NCI-H2227 (cell line): ENCODE measurements at regions not wholly inside any gene's neighbourhood (a gene's known extent, or its start where the extent isn't known, plus 50 kb on each side); places are given as distances from the start of the nearest gene placed in this dataset.

ENCODE experiments used
- DNase-seq: peaks from one replicate; lab custom pipeline; 2025; ENCODE audit not compliant: unreplicated experiment; lab: John Stamatoyannopoulos, UW

- no peak for DNase-seq
These were observed 93.2 kb upstream of the NKX1-1 start for GRCh38 chr4:1499465-1499864.

DNA sequence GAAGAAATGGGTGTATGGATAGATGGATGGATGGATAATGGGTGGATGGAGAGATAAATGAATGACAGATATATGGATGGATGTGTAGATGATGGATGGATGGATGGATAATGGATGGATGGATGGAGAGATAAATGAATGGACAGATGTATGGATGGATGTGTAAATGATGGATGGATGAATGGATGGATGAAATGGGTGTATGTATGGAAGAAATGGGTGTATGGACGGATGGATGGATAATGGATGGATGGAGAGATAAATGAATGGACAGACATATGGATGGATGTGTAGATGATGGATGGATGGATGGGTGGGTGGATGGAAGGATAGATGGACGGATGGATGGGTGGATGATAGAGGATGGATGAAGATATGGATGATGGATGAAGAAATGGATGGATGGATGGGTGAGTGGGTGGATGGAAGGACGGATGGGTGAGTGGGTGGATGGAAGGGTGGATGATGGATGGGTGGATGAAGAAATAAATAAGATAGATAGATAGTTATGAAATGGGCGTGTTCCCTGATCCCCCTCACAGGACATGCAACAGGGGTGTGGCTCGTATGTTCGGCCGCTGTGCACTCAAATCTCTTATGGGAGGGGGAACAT is 91.1 kb upstream of the NKX1-1 start:
- DNase-seq: no peak

DNA sequence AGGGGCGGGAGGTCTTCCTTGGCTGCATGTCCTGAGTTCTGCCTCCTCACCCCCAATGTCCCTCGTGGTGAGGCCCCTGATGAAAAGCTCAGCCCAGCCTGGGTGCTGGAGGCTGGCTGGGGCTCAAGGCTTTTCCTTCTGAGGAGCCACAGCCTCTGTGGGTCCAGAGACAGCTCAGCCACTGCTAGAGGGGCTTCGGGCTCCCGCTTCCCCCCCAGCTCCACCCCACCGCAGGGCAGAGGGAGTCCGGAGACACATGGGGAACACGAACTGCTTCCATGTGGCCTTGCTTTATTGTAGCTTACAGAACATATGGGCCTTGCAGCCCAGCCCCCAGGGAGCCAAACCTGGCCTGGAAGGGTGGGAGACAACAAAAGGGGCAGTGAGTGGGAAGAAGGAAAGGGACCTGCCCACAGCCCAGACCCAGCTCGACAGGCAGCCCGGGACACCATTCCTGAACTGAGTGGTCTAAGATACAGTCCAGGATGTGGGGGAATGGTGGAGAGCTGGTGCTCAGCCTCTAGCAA is 89.9 kb upstream of the NKX1-1 start:
- no peak for DNase-seq

- no peak for DNase-seq
These were observed 89.3 kb upstream of the NKX1-1 start for GRCh38 chr4:1495416-1496115.

DNA sequence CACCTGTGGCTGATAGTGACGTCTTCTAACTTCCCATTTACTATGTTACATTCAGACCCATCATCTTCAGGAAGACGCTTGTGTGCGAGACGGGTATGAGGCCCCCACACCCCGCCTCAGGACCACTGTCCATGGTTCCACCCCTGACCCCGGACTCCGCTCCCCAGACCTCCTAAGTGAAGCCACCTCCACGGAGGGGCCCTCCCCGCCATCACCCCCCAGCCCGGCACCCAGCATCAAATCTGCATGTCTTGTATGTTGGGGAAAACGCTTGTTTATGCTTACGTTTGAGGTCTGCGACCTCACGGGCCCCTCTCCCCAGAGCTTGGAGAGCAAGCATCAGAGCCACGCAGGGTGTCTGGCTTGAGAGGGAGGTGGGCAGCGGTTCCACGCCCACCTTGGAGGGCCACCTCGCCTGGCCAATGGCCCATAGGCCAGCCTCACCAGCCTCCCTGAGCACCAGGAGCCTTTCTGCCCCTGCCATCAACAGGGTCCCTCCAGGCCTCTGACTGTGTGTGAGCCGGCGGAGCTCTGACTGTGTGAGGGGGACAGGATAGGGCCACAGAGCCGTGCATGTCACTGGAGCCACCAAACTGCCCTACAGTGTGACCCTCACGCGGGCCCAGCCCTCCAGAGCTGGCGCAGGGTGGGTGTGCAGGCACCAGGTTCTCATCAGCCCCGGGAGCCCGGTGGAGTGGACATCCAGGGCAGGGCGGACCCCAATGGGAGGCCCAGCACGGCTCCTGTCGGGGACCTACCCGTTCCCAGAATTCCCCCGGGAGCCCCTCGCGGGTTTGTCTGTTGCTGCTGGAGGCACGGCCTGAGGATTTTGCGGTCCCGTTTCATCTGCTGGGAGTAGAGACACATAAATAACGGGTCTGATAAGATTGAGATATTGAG is 88.4 kb upstream of the NKX1-1 start:
- no peak for DNase-seq

DNA sequence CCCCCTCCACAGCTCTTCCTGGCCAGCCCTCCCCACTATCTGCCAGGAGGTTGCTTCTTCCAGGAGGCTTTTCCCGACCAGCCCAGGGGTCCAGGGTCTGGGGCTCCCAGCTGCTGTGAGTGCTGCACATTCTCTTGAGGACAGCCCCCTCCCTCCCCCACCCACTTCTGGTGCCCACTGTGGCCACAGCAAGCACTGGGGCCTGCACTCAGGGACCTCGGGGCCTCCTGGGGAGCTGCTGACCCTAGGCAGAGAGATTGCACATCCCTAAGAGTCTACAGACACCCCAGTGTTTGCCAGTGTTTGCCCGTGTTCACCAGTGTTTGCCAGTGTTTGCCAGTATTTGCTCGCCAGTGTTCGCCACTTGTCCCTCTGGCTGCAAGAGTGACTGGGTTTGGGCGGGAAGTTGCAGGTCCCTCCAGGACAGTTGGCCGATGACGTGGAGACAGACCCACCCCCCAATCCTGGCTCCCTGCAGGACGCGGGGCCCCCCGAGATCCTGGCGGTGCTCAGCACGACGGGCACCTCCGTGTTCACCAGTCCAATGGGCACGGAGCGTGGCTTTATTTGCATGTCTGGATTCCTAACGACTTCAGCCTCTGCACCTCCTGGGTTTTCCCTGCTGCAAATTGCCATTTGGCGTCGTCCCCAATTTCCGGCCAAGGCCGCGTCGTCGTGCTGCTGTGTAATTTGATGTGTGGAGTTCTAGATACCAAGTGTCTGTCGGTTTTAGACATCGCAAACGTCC is 87.5 kb upstream of the NKX1-1 start:
- DNase-seq: no peak

DNA sequence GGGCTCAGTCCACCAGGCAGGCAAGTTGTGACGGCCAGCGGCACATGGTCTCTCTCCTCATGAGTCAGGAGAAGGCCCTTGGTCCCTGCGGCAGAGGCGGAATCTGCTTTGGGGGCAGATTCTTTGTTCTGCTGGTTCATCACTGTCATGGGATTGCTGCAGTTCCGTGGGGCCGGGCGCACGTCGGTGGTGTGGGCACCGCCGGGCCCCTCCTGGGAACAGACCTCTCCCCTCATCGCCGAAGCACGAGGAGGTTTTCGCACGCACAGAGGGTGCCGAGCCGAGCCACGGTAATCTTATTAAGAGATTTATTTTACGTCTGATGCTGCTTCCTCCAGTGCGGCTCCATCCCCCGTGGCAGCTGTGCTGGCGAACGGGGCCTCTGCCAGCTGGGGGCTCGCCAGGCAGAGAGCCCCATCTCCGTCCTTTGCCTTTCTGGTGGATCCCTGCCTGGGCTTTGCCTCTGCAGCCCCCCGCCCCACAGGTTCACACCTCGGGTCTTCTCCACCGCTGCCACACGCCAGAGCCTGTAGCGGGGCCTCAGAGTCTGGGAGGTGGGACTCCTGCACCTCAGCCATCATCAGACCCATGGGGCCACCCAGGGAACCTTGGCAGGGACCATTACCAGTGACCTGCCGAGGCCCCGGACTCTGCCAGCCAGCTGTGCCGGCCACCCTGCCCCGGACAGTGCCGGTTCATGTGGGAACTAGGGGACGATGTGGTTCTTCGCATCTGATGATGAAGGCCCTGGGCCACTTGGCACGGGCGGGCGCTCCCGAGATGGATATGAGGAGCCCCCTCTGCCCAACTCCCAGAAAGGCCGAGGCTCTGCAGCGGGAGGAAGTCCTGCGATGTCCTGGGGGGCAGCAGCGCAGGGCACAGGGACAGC is 86.7 kb upstream of the NKX1-1 start:
- no peak for DNase-seq

- no peak for DNase-seq
These were observed 85.9 kb upstream of the NKX1-1 start for GRCh38 chr4:1492142-1492457.

- no peak for DNase-seq
These were observed 85.3 kb upstream of the NKX1-1 start for GRCh38 chr4:1491328-1492141.

- DNase-seq: peak; percentile 27
These were observed 84.5 kb upstream of the NKX1-1 start for GRCh38 chr4:1490654-1491327.

DNA sequence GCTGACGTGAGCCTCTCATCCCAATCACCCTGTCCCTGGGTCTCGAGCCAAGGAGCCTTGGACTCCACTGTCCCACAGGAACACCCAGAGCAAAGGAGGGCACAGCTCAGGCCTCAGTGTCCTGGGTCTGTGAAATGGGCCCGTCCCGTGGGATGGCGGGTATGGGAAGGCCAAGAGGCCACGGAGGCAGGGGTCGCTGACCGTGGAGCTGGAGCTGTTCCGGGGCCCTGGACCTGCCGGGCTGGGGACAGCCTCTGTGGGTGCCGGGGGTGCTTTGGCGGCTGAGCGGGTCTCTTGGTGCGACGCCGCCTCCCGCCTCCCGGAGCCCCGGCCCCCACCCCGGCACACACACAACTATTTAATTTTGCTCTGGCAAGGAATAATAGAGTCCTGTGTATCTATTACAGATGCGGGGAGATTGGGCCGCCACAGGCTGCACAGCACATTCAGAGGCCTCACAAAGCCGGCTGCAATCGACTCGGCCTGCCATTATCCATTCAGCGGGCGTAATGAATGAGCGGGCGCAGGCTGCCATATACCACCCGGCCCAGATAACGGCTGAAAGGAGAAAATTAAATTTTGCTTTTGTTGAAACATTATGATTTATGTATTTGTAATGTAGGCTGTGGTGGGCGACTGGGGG is 83.9 kb upstream of the NKX1-1 start:
- peak; percentile 27 for DNase-seq

- no peak for DNase-seq
These were observed 83.4 kb upstream of the NKX1-1 start for GRCh38 chr4:1489639-1489995.

- no peak for DNase-seq
These were observed 82.8 kb upstream of the NKX1-1 start for GRCh38 chr4:1488831-1489638.

DNA sequence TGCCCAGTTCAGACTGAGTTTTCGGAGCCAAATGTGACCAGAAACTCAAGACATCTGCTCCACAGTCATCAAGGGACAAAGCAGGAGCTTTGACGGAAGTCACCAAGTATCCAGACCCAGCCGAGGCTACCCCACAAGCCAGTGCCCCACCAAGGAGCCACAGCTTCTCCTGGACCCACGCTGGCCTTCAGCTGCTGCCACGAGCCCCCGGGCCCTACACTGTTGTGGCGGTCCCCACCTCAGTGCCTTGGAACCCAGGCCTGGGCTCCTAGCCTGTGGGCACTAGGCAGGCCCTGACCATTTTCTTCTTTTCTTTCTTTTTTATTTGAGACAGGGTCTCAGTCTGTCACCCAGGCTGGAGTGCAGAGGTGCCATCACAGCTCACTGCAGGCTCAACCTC is 82.1 kb upstream of the NKX1-1 start:
- no peak for DNase-seq

- no peak for DNase-seq
These were observed 81.5 kb upstream of the NKX1-1 start for GRCh38 chr4:1487761-1488160.

DNA sequence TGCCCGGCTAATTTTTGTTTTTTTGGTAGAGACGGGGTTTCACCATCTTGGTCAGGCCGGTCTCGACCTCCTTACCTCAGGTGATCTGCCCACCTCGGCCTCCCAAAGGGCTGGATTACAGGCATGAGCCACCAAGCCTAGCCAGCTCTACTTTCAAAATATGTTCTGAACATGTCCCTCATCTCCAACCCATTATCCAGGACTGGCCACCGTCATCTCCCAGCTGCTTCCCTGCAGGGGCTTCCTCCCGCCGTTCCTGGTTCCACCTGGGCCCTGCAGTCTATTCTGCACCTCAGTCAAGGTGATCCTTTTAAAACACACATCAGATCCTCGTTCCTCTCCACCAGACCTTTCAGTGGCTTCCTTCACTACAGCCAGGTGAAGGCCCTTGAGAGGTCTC is 80.9 kb upstream of the NKX1-1 start:
- no peak for DNase-seq

GRCh38 chr4:1485280-1485679 is 79.0 kb upstream of the NKX1-1 start:
- DNase-seq: no peak

- DNase-seq: no peak
These were observed 74.5 kb upstream of the NKX1-1 start for GRCh38 chr4:1480720-1481119.
